HepG2 (cell line): ENCODE measurements at regions not wholly inside any gene's neighbourhood (a gene's known extent, or its start where the extent isn't known, plus 50 kb on each side); places are given as distances from the start of the nearest gene placed in this dataset.

Source experiments
- CREB1 ChIP-seq, 2 experiments: fragments of 450-650 bp in 1 of 2; IDR thresholded peaks; 2 replicates each; pipeline ENCODE4 v1.6.1; 2016 to 2017; ENCODE audit warnings: control low read depth in 1 of 2, mild to moderate bottlenecking in 1 of 2, missing compliant biosample characterization in 1 of 2, missing genetic modification characterization in 1 of 2
- CTCF ChIP-seq: sonication (generic); formaldehyde crosslinking; IDR thresholded peaks from 2 replicates; pipeline ENCODE4 v1.5.0; 2020; ENCODE audit warnings: mild to moderate bottlenecking, missing genetic modification reagents, moderate library complexity
- EP300 ChIP-seq, 3 experiments: sonication (generic) in 1 of 3; formaldehyde crosslinking in 1 of 3; IDR thresholded peaks; 2 replicates each; pipeline versions ENCODE4 v1.5.1 to v1.6.1; 2011 to 2020; ENCODE audit warnings: low read depth in 2 of 3, low read length in 2 of 3, borderline replicate concordance in 1 of 3, improper control_type of control experiment in 1 of 3, mild to moderate bottlenecking in 1 of 3, missing genetic modification reagents in 1 of 3, moderate library complexity in 1 of 3
- GTF3A ChIP-seq: sonication (generic); formaldehyde crosslinking; conservative IDR thresholded peaks from 2 replicates; pipeline ENCODE4 v1.4.0; 2020; ENCODE audit warnings: mild to moderate bottlenecking, missing genetic modification reagents
- KLF13 ChIP-seq: sonication (generic); formaldehyde crosslinking; IDR thresholded peaks from 2 replicates; pipeline ENCODE4 v1.4.0; 2020; ENCODE audit warnings: mild to moderate bottlenecking, missing genetic modification reagents
- NFRKB ChIP-seq: fragments of 450-650 bp; IDR thresholded peaks from 2 replicates; pipeline ENCODE4 v1.6.1; 2017
- POLR2A ChIP-seq, 2 experiments: IDR thresholded peaks; 2 replicates each; pipeline ENCODE4 v1.6.1; 2011; ENCODE audit warnings: low read depth in 2 of 2, low read length in 2 of 2, mild to moderate bottlenecking in 1 of 2, moderate library complexity in 1 of 2; ENCODE audit not compliant: insufficient read depth in 1 of 2
- RERE ChIP-seq: IDR thresholded peaks from 2 replicates; pipeline ENCODE4 v1.6.1; 2016; ENCODE audit warnings: low read depth, missing genetic modification reagents, missing compliant biosample characterization
- RORA ChIP-seq: sonication (generic); formaldehyde crosslinking; IDR thresholded peaks from 2 replicates; pipeline ENCODE4 v1.5.0; 2020; ENCODE audit warnings: mild to moderate bottlenecking, missing genetic modification reagents, moderate library complexity
- ZBTB26 ChIP-seq: IDR thresholded peaks from 2 replicates; pipeline ENCODE4 v1.6.1; 2016; ENCODE audit warnings: missing compliant biosample characterization, missing genetic modification reagents, borderline replicate concordance
- ZNF549 ChIP-seq: sonication (generic); formaldehyde crosslinking; IDR thresholded peaks from 2 replicates; pipeline ENCODE4 v1.5.0; 2020; ENCODE audit warnings: missing genetic modification reagents

GRCh38 chr12:84701041-84701440 lies 211.6 kb downstream of the SLC6A15 start:
- TF ChIP-seq RORA (no peak), EP300 (IDR thresholded peaks at IDR 0.05; ENCODE audit: low read depth in 2 of 2, low read length in 2 of 2) (no peak), EP300 (CRISPR knock-in tag; IDR thresholded peaks at IDR 0.05; ENCODE audit: borderline replicate concordance) (no peak), CTCF (no peak), KLF13 (no peak), POLR2A (IDR thresholded peaks at IDR 0.05; ENCODE audit: insufficient read depth in 1 of 2, low read depth in 2 of 2, low read length in 2 of 2) (no peak), NFRKB (no peak), CREB1 (IDR thresholded peaks at IDR 0.05) (no peak), CREB1 (CRISPR knock-in tag; IDR thresholded peaks at IDR 0.05) (no peak), ZNF549 (CRISPR knock-in tag) (no peak), RERE (no peak), GTF3A (CRISPR knock-in tag) (no peak), ZBTB26 (CRISPR knock-in tag) (no peak)
